ENCODE measurements at regions not wholly inside any gene's neighbourhood (a gene's known extent, or its start where the extent isn't known, plus 50 kb on each side); places are given as distances from the start of the nearest gene placed in this dataset.
"Not testable (repeated sequence)": the region's sequence is repeated elsewhere in the genome, so short reads cannot be mapped to it uniquely, and the experiment has no call there.

- not testable (repeated sequence) for DNase-seq (ENCODE audit: low spot score)
These were observed 102.8 kb upstream of the KCNMA1 start for GRCh38 chr10:77740396-77740795.

GRCh38 chr10:77738496-77739158, 101.0 kb upstream of the KCNMA1 start:
- no peak for DNase-seq (ENCODE audit: low spot score)

DNA sequence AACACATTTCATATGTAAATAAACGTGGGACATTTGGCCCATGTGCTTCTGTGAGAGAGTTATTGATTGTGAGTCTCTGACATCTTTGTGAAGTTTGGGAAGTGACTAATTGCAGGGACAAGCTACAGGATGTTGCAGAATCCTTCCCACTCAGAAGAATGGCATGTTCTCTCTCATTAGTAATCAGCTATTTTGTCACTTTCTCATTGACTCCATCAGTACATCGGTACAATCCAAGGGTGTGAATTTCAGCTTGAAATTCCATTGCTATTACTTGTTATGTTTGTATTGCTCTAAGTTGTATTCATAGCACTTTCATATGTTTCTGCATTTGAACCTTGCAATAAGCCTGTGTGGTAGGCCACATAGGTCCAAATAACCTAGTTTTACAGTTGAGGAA, 100.0 kb upstream of the KCNMA1 start:
- no peak for DNase-seq (ENCODE audit: low spot score)

- DNase-seq (ENCODE audit: low spot score), result not testable (repeated sequence)
These were observed 97.5 kb upstream of the KCNMA1 start for GRCh38 chr10:77735136-77735535.

DNA sequence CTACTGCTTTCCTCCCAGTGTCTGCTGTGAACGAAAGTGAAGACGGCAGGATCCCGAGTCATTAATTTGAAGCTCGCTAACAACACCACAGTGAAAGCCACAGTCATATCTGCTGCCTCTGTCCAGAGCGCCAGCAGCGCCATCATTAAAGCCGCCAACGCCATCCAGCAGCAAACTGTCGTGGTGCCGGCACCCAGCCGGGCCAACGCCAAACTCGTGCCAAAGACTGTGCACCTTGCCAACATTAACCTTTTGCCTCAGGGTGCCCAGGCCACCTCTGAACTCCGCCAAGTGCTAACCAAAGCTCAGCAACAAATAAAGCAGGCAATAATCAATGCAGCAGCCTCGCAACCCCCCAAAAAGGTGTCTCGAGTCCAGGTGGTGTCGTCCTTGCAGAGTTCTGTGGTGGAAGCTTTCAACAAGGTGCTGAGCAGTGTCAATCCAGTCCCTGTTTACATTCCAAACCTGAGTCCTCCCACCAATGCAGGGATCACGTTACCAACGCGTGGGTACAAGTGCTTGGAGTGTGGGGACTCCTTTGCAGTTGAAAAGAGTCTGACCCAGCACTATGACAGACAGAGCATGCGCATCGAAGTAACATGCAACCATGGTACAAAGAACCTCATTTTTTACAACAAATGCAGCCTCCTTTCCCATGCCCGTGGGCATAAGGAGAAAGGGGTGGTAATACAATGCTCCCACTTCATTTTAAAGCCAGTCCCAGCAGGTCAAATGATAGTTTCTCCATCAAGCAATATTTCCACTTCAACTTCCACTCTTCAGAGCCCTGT, 94.8 kb upstream of the KCNMA1 start:
- DNase-seq (ENCODE audit: low spot score), result no peak

DNA sequence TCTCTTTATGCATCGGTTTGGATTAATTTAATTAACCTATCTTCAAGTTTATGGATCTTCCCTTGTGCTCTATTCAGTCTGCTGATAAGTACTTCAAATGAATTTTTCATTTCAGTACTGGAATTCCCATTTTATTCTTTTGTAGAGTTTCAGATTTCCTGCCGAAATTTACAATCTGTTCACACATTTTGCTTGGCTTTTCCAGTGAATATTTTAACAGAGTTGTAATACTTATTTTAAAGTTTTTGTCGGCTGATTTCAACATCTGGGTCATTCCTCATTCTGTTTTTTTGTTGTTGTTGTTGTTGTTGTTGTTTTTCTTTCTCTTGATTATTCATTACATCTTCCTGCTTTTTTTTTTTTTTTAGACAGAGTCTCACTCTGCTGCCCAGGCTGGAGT, 89.9 kb upstream of the KCNMA1 start:
- no peak for DNase-seq (ENCODE audit: low spot score)

DNA sequence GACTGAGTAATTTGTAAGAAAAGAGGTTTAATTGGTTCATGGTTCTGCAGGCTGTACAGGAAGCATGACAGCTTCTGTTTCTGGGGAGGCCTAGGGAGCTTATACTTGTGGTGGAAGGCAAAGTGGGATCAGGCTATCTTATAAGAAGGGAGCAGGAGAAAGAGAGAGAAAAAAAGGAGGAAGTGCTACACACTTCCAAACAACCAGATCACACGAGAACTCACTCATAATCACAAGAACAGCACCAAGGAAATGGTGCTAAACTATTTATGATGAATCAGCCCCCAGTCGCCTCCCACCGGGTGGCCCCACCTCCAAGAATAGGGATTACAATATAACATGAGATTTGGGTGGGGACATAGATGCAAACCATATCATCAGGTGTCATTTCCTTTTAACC, 89.1 kb upstream of the KCNMA1 start:
- no peak for DNase-seq (ENCODE audit: low spot score)

DNA sequence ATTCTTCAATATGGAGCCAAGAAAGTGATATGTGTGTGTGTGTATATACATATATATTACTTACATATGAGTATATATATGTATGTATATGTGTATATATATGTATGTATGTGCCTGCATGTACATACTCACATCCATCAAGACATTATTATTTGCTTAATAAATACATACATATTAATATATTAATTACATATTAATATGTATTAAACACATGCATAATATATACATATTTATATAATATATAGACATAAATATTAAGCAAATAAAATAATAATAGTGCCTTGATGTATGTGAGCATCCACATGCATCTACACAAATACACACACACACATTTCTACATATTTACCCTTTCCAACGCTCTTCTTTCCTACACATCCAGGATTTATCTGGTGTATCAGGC, 88.7 kb upstream of the KCNMA1 start:
- DNase-seq (ENCODE audit: low spot score), result no peak

GRCh38 chr10:77724820-77725219, 87.2 kb upstream of the KCNMA1 start:
- no peak for DNase-seq (ENCODE audit: low spot score)

DNA sequence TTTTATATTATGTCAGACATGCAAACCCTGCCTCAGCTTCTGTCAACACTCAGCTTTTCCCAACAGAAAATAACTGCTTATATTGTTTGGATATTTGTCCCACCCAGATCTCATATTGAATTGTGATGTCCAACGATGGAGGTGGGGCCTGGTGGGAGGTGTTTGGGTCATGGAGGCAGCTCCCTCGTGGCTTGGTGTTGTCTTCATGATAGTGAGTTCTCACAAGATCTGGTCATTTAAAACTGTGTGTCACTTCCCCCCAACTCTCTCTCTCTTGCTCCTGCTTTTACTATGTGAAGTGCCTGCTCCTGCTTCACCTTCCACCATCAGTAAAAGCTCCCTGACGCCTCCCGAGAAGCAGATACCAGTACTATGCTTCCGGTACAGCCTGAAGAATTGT, 85.8 kb upstream of the KCNMA1 start:
- no peak for DNase-seq (ENCODE audit: low spot score)

DNA sequence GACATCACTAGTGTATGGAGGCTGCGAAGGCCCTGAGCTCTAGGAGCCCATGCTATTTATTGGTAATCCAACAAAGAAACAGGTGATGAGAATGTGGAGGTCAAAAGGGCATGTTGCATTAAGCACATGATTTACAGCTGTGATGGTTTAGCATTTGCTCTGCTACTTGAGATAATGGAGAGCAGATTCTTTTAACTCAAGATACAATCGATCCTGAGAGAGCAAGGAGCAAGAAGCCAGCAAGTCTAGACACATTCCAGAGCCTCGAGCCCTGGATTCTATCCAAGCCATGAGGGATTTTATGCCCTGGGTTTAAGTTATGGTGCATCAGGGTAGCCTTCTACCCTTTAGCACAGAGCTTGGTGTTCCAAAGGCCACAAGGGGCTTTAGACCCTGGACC, 85.3 kb upstream of the KCNMA1 start:
- DNase-seq (ENCODE audit: low spot score), result not testable (repeated sequence)

DNA sequence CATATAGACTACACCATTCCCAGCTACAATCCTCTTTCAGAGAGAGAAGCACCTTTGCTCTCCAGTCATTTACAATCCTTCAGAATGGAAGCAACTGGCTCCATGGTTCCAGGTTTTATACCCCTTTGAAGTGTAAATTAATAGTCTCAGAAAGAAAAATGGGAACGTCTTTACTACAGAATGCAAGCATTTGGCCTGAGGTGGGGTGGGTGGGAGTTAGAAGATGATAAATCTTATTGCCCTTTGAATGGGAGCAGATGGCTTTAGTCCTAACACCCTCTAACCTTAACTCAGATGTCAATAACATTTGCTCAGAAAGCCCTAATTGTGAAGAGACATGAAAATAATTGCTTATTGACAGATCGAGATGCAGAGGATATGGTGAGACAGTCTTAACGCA, 84.2 kb upstream of the KCNMA1 start:
- DNase-seq (ENCODE audit: low spot score), result no peak

DNA sequence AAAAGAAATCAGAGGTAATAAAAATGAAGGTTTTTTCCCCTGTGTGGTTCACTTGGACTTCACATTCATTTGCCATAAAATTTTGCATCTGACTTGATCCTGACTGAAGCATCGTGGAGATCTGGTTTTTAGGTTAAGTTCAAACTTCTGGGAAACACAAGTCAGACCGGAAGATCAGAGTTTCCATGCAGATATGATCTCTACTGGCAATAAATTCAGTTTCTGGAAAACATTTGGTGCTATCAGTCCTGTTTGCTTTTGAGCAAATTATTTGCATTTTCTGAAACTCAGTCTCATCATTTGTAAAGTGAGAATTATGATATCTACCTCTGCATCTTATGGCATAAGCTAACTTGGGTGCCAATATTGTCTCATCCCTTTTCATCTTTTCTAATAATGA, 81.3 kb upstream of the KCNMA1 start:
- no peak for DNase-seq (ENCODE audit: low spot score)

GRCh38 chr10:77718312-77718711, 80.7 kb upstream of the KCNMA1 start:
- not testable (repeated sequence) for DNase-seq (ENCODE audit: low spot score)

GRCh38 chr10:77717336-77717735, 79.7 kb upstream of the KCNMA1 start:
- DNase-seq (ENCODE audit: low spot score), result no peak

GRCh38 chr10:77716458-77717317, 79.1 kb upstream of the KCNMA1 start:
- no peak for DNase-seq (ENCODE audit: low spot score)

DNA sequence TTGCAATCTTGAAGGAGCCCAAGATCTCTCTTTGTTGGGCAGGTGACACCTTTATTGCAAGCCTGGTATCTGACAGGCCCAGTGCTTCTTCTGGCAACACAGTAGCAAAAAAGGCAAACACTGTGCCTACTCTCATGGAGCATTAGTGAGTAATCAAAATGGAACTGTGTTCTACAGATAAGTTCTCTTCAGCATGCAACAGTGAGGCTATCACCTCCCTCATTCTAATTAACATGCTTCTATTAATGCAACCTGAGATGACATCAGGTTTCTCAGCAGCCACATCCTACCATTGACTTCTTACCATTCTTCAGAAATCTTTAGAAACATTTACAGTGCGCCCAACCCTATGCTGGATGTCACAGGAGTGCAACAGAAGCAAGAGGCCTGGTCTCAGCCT, 77.9 kb upstream of the KCNMA1 start:
- DNase-seq (ENCODE audit: low spot score), result no peak

DNA sequence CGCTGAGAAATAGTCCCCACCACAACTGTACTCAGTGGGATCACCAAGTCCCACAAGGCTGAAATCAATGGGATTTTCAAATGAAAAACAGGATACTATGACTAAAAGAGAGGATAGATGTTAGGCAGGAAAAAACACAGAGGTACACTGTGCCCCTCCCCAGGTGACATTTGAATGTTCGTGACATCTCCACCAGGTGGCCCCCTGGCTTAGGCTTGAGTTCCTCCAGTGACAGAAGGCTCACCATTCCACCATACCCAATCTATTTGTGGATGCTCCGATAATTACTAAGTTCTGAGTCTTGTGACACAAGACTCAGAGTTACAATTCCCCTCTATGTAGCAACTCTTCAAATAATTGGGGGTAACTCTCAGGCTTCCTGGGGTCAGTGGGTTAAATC, 77.5 kb upstream of the KCNMA1 start:
- DNase-seq (ENCODE audit: low spot score), result no peak

DNA sequence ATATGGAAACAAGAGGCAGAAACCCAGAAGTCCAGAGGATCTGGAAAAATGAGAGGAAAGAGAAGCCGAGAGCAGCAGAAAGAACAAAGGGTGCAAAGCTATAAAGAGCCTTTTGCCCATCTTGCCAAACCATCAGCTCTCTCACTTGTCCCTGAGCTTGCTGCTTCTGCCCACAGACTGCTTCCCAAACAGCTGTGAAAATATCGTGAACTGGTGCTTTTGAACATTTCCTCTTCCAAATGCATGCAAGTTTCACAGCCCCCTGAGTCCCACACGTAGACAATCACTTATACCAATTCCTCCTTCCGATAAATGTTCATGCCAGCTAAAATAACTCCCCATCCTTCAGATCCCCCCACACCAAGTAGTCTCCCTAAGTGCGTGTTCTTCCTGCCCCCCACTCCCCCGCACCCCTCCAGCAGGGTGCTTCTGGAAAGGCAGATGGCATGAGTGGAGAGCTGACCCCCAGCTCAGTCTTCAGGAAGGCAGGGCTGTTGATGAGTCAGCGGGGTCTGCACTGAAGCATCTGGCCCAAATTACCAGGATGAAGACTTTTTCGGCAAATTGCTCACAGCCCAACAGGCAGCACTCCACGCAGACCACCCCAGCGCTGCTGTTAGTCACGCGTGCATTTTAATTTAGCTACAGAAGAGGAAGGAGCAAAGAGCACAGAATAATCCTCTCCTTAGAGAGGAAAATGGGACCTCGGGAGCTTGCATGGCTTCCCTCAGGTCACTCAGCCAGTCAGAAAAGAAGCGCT, 76.1 kb upstream of the KCNMA1 start:
- no peak for DNase-seq (ENCODE audit: low spot score)

DNA sequence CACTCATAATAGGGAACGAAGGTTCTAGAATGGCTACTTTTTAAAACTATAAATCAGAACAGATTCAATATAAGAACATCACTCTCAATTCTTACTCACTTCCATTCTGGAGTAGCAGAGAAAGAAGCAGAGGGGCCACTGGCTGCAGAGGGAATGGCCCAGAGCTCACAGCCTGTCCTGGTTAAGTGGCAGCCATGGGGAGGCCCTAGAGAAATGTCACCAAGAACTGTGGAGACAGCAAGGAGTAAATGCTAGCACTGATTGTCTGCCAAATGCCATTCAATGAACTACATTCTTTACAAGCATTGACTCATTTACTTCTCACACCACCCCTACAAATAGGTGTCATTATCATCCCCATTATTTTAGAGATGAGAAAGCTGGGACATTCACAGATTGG, 74.6 kb upstream of the KCNMA1 start:
- no peak for DNase-seq (ENCODE audit: low spot score)

GRCh38 chr10:77711683-77712049, 74.1 kb upstream of the KCNMA1 start:
- DNase-seq (ENCODE audit: low spot score), result no peak
